GM21390 (cell line): ENCODE measurements at regions not wholly inside any gene's neighbourhood (a gene's known extent, or its start where the extent isn't known, plus 50 kb on each side); places are given as distances from the start of the nearest gene placed in this dataset.
"Not testable (repeated sequence)": the region's sequence is repeated elsewhere in the genome, so short reads cannot be mapped to it uniquely, and the experiment has no call there.

ENCODE experiments used
- ATAC-seq: cut with Tn5 transposase; IDR thresholded peaks from one replicate; pipeline ENCODE4 v1.9.1; 2021; ENCODE audit not compliant: unreplicated experiment

- not testable (repeated sequence) for ATAC-seq
These were observed 249.1 kb downstream of the GOLGA6L6 start for GRCh38 chr15:20292422-20293005.

- ATAC-seq = not testable (repeated sequence)
These were observed 250.0 kb downstream of the GOLGA6L6 start for GRCh38 chr15:20291616-20292015.

GRCh38 chr15:20290606-20291005 lies 251.0 kb downstream of the GOLGA6L6 start:
- not testable (repeated sequence) for ATAC-seq

GRCh38 chr15:20289538-20290103 lies 252.0 kb downstream of the GOLGA6L6 start:
- ATAC-seq = not testable (repeated sequence)

- ATAC-seq = not testable (repeated sequence)
These were observed 252.6 kb downstream of the GOLGA6L6 start for GRCh38 chr15:20288800-20289537.

- not testable (repeated sequence) for ATAC-seq
These were observed 255.0 kb downstream of the GOLGA6L6 start for GRCh38 chr15:20286559-20286958.

DNA sequence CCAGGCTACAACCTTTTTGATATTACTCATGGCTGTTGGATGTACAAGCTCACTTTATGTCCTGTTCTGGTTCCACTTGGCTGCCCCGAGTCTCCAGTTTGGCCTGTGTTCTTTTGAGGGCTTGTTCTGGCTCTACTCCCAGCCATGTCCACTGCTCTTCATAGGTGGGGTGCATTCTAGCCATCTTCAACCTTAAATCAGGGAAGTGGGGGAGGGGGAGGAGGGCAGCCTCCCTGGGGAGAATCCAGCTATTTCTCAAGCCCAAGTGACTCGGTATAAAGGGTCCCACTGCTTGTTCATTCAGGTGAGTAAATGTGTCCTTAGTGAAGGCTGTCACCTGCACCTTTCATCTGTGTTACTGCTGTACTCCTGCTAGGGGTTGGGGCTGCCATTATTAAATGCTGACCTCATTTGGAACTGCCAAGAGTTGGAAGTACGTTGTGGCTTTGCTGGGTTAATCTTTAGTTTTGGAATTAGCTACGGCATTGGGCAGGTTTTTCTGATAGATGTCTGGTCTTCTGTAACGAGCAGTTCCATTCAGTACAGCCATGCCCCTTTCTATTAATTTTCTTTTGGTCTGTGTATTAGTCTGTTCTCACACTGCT lies 255.8 kb downstream of the GOLGA6L6 start:
- not testable (repeated sequence) for ATAC-seq

DNA sequence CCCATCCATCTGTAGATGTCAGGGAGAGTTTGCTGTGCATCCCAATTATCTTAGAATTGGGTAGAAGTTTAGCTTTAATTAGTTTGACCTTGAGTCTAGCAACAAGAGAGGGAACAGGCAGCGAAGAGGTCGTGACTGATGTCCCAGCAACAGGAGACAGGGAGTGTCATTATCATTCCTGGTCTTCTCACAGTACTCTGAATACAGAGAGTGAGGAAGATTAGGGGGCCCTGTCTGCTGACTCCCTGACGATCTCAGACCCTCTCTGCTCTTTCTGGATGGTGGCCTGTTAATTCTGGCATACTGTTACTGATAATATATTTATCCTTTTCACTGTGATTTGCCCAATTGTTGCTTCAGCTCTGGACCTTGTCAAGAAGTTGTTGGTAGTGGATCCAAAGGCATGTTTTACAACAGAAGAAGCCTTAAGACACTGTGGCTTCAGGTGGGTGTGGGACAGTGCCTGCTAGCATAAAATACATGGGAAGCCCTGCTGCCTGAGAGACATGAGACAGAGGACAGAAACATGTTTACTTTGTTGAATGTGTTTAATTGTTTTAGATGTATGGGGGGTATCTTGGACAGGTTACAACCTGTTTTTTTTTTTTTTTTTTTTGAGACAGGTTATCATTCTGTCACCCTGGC lies 256.6 kb downstream of the GOLGA6L6 start:
- ATAC-seq = not testable (repeated sequence)

- not testable (repeated sequence) for ATAC-seq
These were observed 257.9 kb downstream of the GOLGA6L6 start for GRCh38 chr15:20283651-20284050.

DNA sequence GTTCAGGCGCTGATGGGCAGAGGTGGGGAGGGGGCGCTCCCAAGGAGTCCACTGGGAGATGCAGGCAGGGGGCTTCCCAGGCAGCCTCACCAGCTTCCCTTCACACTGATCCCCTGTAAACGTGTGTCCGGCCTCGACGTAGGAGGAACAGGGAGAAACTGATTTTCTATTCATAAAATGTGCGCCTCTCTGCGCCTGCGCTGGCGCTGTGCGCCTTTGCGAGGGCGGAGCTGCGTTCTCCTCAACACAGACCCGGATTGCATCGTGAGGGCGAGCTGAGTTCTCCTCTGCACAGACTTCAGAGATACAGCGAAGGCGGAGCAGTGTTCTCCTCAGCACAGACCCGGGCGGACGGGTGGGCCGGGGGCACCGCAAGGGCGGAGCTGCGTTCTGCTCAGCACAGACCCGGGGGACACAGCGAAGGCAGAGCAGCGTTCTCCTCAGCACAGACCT lies 259.1 kb downstream of the GOLGA6L6 start:
- not testable (repeated sequence) for ATAC-seq

DNA sequence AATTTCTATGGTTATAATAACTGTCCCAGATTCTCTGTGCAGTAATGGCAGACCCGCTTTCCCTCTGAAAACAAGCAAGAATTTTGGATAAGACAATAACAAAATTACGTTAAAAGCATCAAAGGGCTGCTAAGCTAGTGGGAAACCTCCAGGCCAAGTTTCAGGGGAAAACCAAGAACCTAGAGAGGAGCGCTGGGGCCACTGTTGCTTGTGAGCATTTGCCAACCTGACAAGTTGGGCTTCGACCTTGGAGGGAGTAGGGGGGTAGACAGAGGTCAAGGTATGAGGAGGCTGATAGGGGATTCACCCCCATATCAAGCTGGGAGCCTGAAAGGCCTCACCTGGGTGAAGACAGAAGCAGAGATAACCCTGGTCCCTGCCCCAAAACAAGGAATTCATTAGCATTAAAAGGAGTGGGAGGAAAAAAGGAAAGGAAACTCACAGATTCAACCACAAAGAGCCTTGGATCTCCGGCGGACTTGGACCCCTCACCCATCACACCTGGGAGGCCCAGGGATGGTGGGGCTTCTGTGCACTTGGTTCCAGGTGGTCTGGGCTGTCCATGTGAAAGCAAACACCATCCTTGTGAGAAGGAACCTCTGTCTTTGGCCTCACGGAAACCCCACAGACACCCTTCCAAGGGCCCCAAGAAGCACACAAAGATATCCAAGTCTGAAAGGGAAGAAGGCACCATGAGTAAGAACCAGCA lies 259.9 kb downstream of the GOLGA6L6 start:
- not testable (repeated sequence) for ATAC-seq

DNA sequence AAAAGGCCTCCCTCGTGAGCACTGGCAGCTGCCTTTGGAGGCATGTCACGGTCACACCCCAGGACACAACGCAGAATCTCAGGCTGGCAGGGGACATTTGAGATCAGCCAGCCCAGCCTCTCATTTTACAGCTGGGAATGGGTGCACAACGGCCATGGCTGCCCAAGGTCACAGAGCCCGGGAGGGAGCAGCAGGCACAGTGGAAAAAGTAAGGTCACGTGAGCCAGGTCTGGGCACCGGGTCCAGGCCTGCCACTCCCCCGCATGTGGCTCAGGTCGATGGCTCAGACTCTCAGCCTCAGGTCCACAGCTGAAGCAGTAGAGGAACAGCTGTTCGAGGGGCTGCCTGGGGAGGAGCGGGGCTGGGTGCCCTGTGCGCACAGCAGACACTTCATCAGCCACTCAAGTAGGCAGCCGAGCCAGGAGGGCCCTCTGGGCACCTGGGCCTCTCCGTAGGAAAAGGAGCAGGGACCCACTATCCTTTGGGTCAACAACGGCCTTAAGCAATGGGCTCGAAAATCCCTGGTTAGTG lies 260.6 kb downstream of the GOLGA6L6 start:
- ATAC-seq = no peak

GRCh38 chr15:20280141-20280932 lies 261.3 kb downstream of the GOLGA6L6 start:
- not testable (repeated sequence) for ATAC-seq

- ATAC-seq = not testable (repeated sequence)
These were observed 262.5 kb downstream of the GOLGA6L6 start for GRCh38 chr15:20279056-20279455.

- not testable (repeated sequence) for ATAC-seq
These were observed 263.2 kb downstream of the GOLGA6L6 start for GRCh38 chr15:20278376-20278775.

DNA sequence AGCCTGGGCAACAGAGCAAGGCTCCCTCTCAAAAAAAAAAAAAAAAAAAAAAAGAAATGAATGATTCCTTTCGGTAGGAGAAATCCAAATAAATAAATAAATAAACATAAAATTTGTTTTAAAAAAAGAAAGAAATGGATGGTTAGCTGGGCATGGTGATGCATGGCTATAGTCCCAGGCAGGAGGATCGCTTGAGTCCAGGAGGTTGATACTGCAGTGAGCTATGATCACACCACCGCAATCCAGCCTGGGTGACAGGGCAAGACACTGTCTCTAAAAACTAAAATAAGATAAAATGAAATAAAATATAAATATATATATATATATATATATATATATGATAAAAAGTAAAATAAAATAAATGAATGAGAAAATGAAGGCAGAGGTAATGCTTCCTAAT lies 264.1 kb downstream of the GOLGA6L6 start:
- ATAC-seq = not testable (repeated sequence)

DNA sequence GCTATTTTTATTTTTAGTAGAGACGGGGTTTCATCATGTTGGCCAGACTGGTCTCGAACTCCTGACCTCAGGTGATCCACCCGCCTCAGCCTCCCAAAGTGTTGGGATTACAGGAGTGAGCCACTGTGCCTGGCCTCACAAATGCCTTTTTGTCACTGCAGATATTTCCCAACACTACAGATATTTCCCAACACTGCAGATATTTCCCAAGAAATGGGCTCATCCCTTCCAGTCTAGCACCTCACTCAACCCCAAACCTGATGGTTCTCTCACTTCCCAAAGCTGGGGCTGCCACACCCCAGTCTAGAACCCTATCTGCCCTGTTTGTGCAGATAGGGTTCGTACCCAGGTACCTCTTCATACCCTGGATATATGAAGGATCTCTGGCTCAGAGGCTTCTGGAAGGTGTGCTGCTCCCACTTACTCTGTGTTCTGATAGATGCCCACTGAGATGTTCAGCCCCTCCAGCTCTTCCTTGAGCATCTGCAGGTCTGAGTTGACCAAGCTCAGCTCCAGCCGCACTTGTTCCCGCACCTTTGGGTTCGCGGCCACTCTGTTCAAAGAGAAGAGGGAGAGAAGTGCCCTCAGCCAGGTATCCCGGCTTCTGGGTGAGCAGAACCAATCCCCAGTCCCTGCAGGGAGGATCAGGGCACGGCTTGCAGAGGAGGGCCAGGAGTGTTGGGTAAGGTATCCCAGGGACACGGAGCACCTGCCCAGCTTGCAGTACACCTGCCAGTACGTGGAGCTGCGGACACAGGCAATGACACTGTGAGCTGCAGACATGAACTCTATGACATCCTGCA lies 265.1 kb downstream of the GOLGA6L6 start:
- ATAC-seq = not testable (repeated sequence)

- not testable (repeated sequence) for ATAC-seq
These were observed 266.1 kb downstream of the GOLGA6L6 start for GRCh38 chr15:20275373-20275967.
